GM12891 (cell line): ENCODE measurements at regions not wholly inside any gene's neighbourhood (a gene's known extent, or its start where the extent isn't known, plus 50 kb on each side); places are given as distances from the start of the nearest gene placed in this dataset.

Experiments used
- POLR2A ChIP-seq: IDR thresholded peaks from 2 replicates; pipeline ENCODE4 v1.6.1; 2011; ENCODE audit warnings: low read depth, low read length, control low read depth
- POLR2AphosphoS5 ChIP-seq: IDR thresholded peaks from 2 replicates; pipeline ENCODE4 v1.6.1; 2011; ENCODE audit warnings: low read depth, low read length, control low read depth
- TAF1 ChIP-seq: IDR thresholded peaks from 2 replicates; pipeline ENCODE4 v1.6.1; 2011; ENCODE audit warnings: low read depth, low read length, control low read depth

DNA sequence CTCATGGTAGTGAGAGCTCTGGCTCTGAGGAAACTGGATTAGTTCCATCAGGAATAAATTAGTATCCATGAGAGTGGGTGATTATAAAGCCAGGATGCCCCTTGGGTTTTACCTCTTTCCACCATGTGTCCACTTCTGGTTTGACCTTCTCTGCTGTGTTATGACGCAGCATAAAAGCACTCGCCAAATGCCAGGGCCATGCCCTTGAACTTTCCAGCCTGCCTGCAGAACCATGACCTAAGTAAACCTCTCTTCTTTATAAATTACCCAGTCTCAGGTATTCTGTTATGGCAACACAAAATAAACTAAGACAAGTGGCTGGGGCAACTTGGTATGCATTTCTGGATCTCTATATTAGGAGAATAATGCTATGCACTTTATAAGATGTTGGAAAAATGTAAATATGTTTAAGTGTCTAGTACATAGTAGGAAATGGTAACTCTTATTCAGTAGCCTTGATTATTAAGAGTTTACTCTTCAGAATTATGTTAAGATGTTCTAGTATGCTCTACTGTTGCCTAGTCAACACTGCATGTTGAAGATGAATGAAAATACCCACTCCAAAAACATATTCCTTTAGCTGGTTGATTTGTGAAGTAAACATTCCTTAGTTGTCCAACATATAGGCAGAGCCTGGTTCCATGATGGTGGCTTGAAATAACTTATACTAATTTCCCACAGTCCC lies 455.6 kb upstream of the TMPO start:
- no peak for TF ChIP-seq POLR2A
- TF ChIP-seq POLR2AphosphoS5 = no peak
- TF ChIP-seq TAF1 = no peak
